Lower leg skin (tissue), 4 donors: ENCODE measurements at regions not wholly inside any gene's neighbourhood (a gene's known extent, or its start where the extent isn't known, plus 50 kb on each side); places are given as distances from the start of the nearest gene placed in this dataset.

Experiments
- DNase-seq, 2 donors: peaks; one replicate each; pipeline ENCODE4 v3.0.0-alpha.2; 2019; ENCODE audit warnings: low spot score in 2 of 2
- H3K4me3 ChIP-seq: fragments of 200-600 bp; sonication (generic); 2 replicates; pipeline ENCODE4 v1.5.1; 2017; ENCODE audit warnings: mild to moderate bottlenecking, low read depth; ENCODE audit not compliant: poor library complexity, severe bottlenecking
- POLR2A ChIP-seq, 2 donors: fragments of 450-650 bp; IDR thresholded peaks; one replicate each; pipeline ENCODE4 v1.6.1; 2016 to 2017; ENCODE audit warnings: antibody characterized with exemption in 2 of 2, mild to moderate bottlenecking in 1 of 2, moderate library complexity in 1 of 2
- WGBS, 2 donors: methylation state at CpG; one replicate each; pipeline ENCODE4 v1.1.5; 2018; 5-methylcytosine and 5-hydroxymethylcytosine counted together
- intact Hi-C: fragments of 100-400 bp; cut with DNase I; formaldehyde crosslinking; loops from one replicate; pipeline ENCODE4 v1.15.0; 2023; ENCODE audit warnings: low total_unique reads
- TF ChIP-seq, protein P1 (sequence below), 3 donors: fragments of 450-650 bp; IDR thresholded peaks; one replicate each; pipeline ENCODE4 v1.5.1; 2016; ENCODE audit warnings: antibody characterized with exemption in 3 of 3, mild to moderate bottlenecking in 3 of 3, moderate library complexity in 2 of 3

DNA sequence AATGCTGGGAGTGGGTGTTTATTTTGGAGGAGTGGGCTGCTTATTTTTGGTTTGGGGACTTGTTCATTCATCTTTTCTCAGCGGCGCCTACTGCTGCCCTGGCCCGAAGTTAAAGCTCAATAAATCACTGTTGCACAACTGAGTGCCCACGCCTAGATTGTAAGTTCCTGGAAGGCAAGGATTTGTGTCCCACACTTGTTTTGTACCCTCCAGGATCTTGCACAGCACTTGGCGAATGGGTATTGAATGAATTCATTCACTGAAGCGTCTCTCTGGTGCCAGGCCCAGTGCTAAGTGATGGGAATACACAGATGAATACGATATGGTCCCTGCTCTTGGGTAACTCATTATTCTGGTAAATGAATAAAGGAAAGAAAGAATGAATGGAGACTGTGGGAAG is 153.3 kb upstream of the PARP11 start:
- intact Hi-C loops: no loop called here
- H3K4me3 ChIP-seq: no peak overlapping the region
- TF ChIP-seq, protein P1, sequence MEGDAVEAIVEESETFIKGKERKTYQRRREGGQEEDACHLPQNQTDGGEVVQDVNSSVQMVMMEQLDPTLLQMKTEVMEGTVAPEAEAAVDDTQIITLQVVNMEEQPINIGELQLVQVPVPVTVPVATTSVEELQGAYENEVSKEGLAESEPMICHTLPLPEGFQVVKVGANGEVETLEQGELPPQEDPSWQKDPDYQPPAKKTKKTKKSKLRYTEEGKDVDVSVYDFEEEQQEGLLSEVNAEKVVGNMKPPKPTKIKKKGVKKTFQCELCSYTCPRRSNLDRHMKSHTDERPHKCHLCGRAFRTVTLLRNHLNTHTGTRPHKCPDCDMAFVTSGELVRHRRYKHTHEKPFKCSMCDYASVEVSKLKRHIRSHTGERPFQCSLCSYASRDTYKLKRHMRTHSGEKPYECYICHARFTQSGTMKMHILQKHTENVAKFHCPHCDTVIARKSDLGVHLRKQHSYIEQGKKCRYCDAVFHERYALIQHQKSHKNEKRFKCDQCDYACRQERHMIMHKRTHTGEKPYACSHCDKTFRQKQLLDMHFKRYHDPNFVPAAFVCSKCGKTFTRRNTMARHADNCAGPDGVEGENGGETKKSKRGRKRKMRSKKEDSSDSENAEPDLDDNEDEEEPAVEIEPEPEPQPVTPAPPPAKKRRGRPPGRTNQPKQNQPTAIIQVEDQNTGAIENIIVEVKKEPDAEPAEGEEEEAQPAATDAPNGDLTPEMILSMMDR (IDR thresholded peaks at IDR 0.05): no peak
- TF ChIP-seq POLR2A (IDR thresholded peaks at IDR 0.05): no peak
- 82 to 85% methylated on average over 7 of the region's 7 CpGs for WGBS, 2 donors
- DNase-seq: no peak

DNA sequence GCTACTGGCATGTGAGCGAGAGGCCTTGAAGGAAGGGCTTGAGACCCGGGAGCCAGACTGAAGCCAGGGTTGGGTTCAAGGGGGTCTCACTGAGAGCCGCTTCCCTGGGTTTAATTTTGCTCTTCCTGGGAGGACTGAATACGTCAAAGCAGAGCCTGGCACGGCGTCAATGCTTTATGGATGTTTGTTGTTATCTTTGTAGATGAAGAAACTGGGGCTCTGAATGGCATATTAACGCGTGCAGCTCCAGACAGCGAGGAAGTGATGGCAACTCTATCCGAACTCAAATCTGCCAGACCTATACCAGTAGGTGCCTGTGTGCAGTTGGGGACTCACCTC is 152.8 kb upstream of the PARP11 start:
- H3K4me3 ChIP-seq: no peak overlapping the region
- 84 to 91% methylated on average over 10 of the region's 10 CpGs for WGBS, 2 donors
- no peak for TF ChIP-seq POLR2A (IDR thresholded peaks at IDR 0.05)
- TF ChIP-seq, protein P1 (IDR thresholded peaks at IDR 0.05): no peak
- intact Hi-C loops: no loop called here
- no peak for DNase-seq

DNA sequence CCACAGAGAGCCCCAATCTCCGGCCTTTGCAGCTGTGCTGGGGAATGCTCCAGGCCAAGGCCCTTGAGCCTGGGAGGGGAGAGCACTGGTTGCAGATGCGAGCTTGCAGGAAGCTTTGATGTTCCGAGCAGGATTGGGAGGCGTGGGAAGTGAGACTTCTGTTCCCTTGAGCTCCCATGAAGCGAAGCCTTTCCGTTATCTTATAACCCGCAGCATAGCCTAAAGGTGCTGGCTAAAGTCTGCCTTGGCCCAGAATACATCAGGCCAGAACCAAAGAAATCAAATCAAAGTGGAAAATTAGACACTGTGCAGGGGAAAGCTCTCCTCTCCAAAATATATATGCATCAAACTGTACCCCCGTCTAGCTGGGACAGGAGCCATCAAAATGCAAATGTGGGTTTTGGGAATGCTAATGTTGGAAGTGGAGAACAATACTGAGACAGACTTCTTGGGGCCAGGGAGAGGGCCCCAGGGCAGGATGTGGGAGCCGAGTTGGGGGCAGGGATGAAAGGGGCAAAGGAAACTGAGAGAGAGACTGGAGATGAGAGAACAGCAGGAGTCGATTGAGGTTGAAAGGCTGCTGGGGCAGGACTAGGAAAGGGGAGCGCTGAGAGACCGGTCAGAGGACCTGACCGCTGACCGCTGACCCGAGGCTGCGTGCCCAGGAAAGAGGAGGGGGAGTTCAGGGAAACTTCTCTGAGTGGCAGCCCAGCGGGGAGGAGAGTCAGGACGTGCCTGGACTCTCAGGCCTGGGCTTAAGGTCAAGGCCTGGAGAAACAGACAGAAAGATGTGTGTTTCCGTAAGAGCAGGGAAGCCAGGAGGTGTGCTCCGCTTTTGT is 152.2 kb upstream of the PARP11 start:
- intact Hi-C loops: no loop called here
- 71 to 73% methylated on average over 20 of the region's 20 CpGs for WGBS, 2 donors
- TF ChIP-seq, protein P1 (IDR thresholded peaks at IDR 0.05): no peak
- no peak for TF ChIP-seq POLR2A (IDR thresholded peaks at IDR 0.05)
- H3K4me3 ChIP-seq: no peak overlapping the region
- no peak for DNase-seq

DNA sequence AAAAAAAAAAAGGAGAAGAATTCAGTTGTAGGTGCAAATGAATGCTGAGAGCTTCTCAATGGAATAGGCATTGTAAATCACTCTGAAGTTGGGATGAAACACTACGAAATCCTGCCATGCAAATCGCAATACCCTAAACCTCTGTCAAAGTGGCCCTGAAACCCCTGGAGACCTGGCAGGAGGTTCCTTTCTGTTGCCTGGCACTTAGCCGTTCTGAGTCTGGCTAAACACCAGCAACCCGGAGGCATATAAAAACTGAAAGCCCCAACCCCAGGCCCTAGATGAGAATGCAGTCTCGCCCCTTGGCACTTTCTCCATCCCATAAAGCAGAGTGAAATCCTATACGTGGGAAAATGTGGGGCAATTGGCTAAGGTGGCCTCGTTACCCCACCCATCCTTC is 151.5 kb upstream of the PARP11 start:
- no peak overlapping the region for H3K4me3 ChIP-seq
- WGBS, 2 donors: 54 to 62% methylated on average over 7 of the region's 7 CpGs
- TF ChIP-seq POLR2A (IDR thresholded peaks at IDR 0.05): no peak
- TF ChIP-seq, protein P1 (IDR thresholded peaks at IDR 0.05): no peak
- DNase-seq: no peak
- intact Hi-C loops: no loop called here

DNA sequence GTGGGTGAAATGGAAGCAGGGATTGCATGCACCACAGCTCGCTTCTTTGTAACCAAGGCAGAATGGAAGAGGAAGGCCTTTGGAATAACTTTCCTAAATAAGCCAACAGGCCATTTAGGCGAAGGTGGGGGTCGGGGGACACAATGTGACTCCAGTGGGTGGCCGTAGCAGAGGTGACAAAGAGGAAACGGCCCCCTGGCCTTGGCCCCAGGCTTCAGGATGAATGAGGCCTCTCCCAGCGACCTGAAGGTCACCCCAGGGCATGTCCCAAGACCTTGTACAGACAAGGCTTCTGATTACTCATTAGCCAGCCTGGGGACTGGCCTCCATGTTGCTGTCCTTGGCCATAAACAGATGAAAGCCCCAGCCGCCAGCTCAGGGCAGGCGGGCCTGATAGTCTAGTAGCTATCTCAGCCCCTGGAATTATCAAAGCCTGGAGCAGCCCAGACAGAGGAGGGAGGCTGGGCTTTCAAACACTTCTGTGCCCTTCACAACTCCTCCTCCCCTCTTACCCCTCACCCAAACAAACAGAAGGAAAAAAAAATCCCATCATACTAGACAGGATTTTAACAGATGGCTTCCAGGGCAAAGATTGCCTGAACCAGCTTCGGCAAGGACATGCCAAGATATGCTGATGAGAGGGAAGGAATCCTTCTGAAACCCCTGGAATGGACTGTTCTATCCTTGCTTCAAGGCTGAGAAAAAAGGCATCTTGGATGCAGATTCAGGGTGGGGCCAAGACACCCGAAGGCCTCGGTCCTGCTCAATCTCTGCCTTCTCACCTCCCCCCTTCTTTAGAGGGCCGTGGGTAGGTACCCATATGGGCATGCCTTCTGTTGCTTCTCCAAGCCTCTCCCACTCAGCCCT is 142.3 kb upstream of the PARP11 start:
- no peak overlapping the region for H3K4me3 ChIP-seq
- 74 to 84% methylated on average over 11 of the region's 12 CpGs for WGBS, 2 donors
- TF ChIP-seq POLR2A (IDR thresholded peaks at IDR 0.05): no peak
- intact Hi-C loops: no loop called here
- DNase-seq: no peak

DNA sequence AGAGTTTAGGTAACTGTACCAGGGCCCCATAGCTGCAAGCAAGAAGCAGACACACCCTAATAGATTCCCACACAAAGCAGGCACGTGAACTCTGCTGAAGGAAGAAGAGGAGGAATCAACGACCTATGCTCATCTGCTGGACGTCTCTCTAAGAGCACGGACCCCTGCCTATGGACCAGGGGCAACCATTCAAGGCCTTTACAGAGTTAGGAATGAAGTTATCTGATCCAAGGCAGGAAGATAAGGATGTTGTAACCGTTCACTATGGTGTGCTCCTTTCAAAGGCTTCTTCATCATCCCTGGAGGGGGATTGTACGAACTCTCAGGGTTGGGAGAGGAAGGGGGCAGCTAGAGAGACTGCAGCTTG is 141.6 kb upstream of the PARP11 start:
- WGBS, 2 donors: 66% methylated on average over 6 of the region's 6 CpGs
- intact Hi-C loops: no loop called here
- DNase-seq: no peak
- H3K4me3 ChIP-seq: no peak overlapping the region
- TF ChIP-seq, protein P1 (IDR thresholded peaks at IDR 0.05): no peak
- no peak for TF ChIP-seq POLR2A (IDR thresholded peaks at IDR 0.05)
